HG03432 (cell line): ENCODE measurements at regions not wholly inside any gene's neighbourhood (a gene's known extent, or its start where the extent isn't known, plus 50 kb on each side); places are given as distances from the start of the nearest gene placed in this dataset.

Source experiments
- ATAC-seq: cut with Tn5 transposase; IDR thresholded peaks from one replicate; pipeline ENCODE4 v1.9.1; 2021; ENCODE audit warnings: mild to moderate bottlenecking, moderate library complexity; ENCODE audit not compliant: unreplicated experiment

GRCh38 chr12:30508205-30508967 is 187.3 kb downstream of the IPO8 start:
- ATAC-seq, result no peak

GRCh38 chr12:30507576-30507975 is 188.1 kb downstream of the IPO8 start:
- no peak for ATAC-seq

GRCh38 chr12:30506411-30506810 is 189.3 kb downstream of the IPO8 start:
- no peak for ATAC-seq

GRCh38 chr12:30501718-30502117 is 194.0 kb downstream of the IPO8 start:
- ATAC-seq, result no peak

DNA sequence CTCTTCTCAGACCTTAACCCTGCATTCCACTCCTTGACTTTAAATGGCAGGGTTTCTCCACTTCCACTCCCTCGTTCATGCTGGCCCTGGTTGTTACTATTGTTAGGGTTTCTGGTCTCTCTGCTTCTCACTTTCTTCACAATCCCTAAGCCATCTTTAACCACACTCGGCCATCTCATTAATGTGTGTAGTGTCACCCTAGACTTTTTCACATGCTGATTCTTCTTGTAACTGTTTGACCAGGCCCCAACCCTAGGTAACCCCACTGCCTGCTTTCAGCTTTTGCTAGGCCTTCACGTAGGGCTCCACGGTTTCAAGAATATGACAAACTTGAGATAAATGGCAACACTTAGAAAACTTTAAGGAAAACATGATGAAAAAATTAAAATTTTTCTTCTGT is 195.1 kb downstream of the IPO8 start:
- ATAC-seq, result peak; percentile 59

DNA sequence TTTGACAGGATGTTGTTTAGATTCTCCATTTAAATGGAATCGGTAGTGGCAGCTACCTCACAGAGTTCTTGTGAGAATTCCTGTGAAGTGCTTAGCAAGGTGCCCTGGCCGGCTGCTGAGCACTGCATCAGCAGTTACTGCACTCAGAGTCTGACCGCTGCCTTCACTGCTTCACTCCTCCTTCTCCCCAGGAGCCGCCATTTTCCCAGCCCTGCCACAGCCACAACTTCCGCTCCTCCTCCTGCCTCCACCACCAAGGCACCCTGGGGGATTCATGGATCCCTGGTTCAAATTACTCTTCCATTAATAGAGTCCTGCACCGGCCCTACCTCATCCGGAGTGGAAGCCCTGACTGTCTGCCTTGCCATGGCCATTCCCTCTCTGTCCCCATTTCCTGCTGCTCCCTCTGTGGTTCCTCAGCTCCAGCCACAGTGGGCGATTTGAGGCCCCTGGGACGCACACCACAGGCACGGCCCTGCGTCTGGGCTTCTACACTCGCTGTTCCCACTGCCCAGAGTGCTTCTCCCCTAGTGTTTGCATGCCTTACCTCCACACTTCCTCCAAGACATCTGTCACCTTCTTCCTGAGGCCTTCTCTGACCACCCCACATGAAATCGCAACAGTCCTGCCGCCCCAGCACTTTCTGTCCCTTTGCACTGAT is 210.3 kb downstream of the IPO8 start:
- no peak for ATAC-seq

- no peak for ATAC-seq
Observed at GRCh38 chr12:30484658-30485057, 211.0 kb downstream of the IPO8 start.

DNA sequence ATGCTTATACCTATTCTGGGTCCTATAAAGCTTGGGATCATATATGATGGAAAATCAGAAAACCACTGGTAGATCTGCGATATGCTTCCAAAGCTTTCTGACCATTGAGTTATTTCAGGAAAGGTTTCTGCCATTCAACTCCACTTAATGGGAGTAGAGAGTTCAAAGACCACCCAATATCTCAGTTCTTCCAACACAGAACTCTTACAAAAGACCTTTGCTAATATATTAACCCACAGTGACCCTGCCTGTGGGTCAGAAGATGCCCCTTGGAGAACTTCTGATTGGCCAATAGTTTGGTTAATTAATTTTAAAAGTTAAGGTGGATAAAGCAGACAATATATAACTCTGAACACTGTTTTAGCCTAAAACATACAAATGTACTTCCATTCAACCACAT is 213.0 kb downstream of the IPO8 start:
- ATAC-seq, result no peak

GRCh38 chr12:30473274-30473673 is 222.4 kb downstream of the IPO8 start:
- ATAC-seq, result no peak

DNA sequence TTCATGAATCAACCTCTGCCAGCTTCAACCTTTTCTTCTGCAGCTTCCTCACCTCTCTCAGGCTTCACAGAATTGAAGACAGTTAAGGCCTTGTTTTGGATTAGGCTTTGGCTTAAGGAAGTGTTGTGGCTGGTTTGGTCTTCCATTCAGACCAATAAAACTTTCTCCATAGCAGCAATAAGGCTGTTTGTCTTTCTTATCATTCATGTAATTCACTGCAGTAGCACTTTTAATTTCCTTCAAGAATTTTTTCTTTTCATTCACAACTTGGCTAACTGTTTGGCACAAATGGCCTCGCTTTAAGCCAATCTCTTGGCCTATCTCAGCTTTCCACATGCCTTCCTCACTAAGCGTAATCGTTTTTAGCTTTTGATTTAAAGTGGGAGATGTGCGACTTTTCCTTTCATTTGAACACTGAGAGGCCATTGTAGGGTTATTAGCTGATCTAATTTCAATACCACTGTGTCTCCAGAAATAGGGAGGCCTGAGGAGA is 229.5 kb downstream of the IPO8 start:
- ATAC-seq, result no peak

GRCh38 chr12:30463636-30464035 is 232.0 kb downstream of the IPO8 start:
- ATAC-seq, result no peak

GRCh38 chr12:30462249-30462648 is 233.4 kb downstream of the IPO8 start:
- no peak for ATAC-seq

DNA sequence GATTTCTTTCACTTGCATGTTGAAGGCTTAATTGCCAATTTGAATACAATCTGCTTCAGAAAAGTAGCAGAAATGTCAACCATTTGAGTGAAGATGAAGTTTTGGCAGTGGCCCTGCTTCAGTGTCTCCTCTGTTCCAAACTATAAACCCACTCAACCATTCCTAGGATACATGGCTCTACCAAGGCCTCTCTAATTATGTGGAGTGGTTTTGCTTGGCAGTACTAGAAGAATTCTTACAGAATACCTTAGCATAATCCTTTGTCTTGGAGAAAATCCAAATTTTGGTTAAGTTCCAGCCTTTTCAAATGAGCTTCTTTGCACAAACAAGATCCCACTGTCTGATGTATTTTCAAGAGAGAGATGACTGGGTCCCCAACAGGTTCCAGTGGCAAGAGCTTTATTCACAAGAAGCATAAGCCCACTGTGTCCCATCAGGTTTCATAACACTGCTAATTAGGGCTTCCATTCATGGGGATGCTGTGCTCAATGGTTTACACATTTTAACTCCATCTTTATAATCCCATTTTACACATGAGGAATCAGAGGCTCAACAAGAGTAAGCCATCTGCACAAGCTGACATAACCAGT is 234.5 kb downstream of the IPO8 start:
- ATAC-seq, result no peak

GRCh38 chr12:30458453-30458852 is 237.2 kb downstream of the IPO8 start:
- no peak for ATAC-seq

DNA sequence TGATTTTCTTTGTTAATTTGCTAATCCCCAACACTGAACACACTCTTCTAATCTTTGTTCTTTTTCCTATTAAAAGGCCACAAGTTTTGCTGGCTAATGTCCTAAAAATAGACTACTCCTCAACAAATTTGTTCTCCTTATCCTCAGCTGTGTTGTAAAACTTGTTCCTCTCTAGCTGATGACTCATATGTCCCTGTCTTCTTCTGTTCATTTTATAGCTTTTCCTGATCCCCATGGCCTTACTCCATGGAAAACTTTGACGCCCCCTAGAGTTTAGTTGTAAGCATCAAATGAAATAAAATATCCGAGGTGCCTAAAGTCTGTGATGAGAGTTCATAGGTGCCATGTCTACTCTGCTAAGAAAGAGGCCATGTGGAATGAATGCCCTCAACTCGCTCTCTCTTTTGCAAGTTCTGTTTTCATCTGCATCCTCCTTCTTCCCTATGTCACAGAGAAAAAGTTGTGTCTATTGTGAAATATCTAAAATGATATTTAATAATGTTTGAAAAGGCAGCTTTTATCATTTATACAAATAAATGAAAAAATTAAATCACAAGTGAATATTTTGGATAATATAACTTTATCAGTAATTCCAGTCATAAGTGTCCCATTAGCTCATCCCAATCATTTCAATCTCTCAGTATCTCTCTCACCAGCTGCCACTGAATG is 237.9 kb downstream of the IPO8 start:
- no peak for ATAC-seq

DNA sequence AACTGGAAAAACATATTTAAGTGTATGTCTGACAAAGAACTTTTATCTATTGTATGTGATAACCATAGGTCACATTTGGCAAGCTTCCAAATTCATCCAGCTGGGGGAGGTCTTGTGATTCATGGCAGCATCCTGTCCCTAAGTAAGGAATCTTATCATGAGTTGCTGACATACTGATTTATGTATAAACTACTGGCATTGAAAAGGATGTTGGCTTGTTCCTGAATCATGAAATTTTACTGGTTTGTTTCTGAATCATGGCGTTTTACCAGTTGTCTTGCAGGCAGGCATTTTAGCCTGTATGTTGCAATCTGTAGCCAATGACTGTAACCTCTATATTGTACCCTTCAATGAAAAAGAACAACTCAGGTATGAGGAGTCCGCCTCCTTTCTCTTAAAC is 244.8 kb downstream of the IPO8 start:
- no peak for ATAC-seq

GRCh38 chr12:30450226-30450625 is 245.4 kb downstream of the IPO8 start:
- no peak for ATAC-seq

GRCh38 chr12:30448038-30448437 is 247.6 kb downstream of the IPO8 start:
- ATAC-seq, result no peak

GRCh38 chr12:30447061-30447750 is 248.5 kb downstream of the IPO8 start:
- ATAC-seq, result no peak

DNA sequence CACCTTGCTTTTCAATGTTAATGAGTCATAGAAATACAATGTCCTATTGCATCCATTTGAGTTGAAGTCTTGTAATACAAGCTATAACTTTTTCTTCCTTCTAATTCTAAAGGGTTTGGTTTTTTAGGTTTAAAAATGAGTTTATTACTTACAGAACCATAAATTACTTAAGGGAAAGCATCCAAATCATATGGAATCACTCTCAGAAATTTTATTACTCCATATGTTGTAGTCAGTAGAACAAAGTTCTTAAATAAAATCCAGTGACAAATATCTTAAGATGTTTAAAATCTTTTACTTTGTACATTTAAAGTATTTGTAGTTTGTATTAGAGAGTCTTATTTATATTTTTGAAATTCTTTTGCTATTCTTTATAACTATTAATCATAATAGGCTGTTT is 253.2 kb downstream of the IPO8 start:
- no peak for ATAC-seq
